ENCODE measurements at regions not wholly inside any gene's neighbourhood (a gene's known extent, or its start where the extent isn't known, plus 50 kb on each side); places are given as distances from the start of the nearest gene placed in this dataset.
A peak's percentile ranks its signal among the peaks of the same experiment; 100 is the strongest.

DNA sequence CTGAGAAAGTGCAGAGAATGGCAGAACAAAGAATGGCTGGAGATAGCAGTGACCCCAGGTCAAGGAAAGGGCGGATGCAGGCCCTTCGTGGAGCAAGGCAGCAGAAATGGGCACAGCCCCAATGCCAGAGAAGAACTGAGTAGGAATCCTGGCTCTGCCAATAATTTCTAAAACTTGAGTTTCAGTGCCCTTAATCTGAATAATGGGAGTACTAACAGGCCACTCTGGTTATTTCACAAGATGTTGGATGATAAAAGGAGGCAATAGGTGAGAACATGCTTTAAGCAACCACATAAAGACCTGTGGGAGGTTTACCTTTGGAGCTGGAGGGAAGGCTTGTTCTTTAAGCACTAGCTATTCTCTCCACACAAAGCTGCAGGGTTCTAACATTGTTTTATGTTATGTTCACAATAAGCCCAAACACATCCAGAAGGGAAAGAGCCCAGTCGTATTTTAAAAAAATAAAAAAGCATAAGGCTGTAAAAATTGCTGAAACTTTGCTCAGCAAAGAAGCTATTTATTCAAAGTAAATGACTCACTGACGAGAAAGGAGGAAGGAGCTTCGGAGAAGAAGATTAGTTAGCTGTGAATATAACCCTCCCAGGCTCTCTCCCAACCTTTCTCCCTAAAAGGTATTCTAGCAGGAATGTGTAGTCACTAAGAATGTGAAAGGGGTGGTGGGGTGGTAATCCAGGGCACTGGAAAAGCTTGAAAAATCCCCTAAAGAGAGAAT lies 470.2 kb downstream of the TXNL1 start:
- ATAC-seq (ENCODE audit: low read depth) = no peak
- no peaks in the 10 kb centered on the region for H3K36me3 Mint-ChIP-seq
- H3K27me3 Mint-ChIP-seq = no peaks in the 10 kb centered on the region
- H3K27ac Mint-ChIP-seq = no peak overlapping the region
- DNase-seq (ENCODE audit: low spot score in 2 of 2) = no peak
- H3K4me3 Mint-ChIP-seq = no peak overlapping the region
- H3K9me3 Mint-ChIP-seq = peaks cover 5% of the 10 kb centered on the region
- H3K4me1 Mint-ChIP-seq = no peaks in the 10 kb centered on the region

DNA sequence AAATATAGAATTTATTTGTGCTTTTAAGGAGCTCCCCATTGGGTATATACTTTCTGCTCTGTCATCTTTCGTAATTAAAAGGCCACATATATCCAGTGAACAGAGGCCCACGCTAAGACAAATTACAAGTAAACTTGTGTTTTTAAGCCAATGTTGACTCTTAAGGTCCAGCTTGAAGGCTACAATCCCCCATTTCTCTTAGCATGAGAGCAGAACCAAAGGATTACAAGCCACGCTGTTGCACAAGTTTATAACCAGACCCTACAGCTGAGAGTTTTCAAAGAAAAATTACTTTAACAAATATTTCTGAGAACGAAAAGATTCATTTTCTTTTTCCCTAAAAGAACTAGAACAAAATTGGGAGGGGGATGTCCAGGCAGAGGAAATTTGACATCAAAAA lies 471.0 kb downstream of the TXNL1 start:
- H3K27me3 Mint-ChIP-seq = no peaks in the 10 kb centered on the region
- H3K4me1 Mint-ChIP-seq = no peaks in the 10 kb centered on the region
- no peak overlapping the region for H3K4me3 Mint-ChIP-seq
- peaks cover 5% of the 10 kb centered on the region for H3K9me3 Mint-ChIP-seq
- H3K36me3 Mint-ChIP-seq = no peaks in the 10 kb centered on the region
- ATAC-seq (ENCODE audit: low read depth) = no peak
- H3K27ac Mint-ChIP-seq = no peak overlapping the region
- DNase-seq (ENCODE audit: low spot score in 2 of 2) = no peak

DNA sequence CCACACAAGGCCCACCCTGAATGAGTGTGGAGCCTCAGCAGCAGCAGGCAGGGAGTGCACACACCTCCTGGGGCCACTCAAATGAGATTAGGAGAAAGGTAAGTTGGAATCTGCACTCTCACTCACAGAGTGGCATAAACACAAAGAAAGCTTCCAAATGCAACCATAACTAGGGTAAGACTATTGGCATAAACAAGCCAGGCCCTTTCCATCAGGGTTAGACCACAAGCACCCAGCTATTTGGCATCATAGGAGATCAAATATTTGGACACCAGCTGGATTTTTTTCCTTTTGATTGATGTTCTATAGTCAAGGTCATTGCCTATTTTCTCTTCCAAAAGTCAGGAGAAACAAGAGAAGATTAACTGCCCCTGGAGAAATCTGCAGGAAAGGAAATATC lies 471.5 kb downstream of the TXNL1 start:
- Mint-ChIP-seq H3K4me1 (no peaks in the 10 kb centered on the region), H3K27me3 (no peaks in the 10 kb centered on the region), H3K27ac (no peak overlapping the region), H3K9me3 (peaks cover 5% of the 10 kb centered on the region), H3K4me3 (no peak overlapping the region), H3K36me3 (no peaks in the 10 kb centered on the region)
- ATAC-seq (ENCODE audit: low read depth) (no peak), DNase-seq (ENCODE audit: low spot score in 2 of 2) (no peak)

DNA sequence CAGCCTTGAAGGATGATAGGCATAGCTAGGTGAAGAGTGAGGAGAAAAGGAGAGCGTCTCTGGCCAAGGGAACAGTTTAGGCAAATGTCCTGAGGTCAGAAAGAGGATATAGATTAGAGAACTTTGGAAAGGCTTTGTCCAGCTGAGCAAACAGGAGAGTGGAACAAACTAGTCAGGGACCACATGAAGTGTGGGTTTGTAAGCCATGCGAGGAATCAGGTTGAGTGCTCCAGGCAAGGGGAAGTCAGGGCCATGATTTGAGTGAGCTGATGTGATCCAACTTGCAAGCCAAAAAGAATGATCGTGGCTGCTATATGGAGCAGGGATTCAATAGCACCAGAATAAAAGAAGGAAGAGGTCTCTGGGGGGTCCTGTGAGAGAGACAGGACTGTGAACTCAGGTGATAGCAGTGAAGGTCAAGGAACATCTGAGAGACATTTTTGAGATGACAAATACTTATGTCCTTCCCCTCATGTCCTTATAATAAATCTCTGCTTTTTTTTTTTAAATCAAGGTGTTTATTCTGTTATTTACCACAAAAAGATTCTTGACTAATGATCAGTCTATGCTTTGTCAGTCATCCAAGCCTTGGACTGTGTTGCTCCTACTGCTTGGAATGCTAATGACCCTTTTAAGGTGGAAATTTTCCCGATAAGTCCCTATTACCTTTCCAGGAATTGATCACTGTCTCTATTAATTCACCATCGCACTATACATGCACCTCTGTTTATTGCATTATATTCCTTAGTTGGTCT lies 472.6 kb downstream of the TXNL1 start:
- H3K27ac Mint-ChIP-seq = no peak overlapping the region
- H3K4me3 Mint-ChIP-seq = no peak overlapping the region
- no peaks in the 10 kb centered on the region for H3K4me1 Mint-ChIP-seq
- H3K27me3 Mint-ChIP-seq = no peaks in the 10 kb centered on the region
- peaks cover 5% of the 10 kb centered on the region for H3K9me3 Mint-ChIP-seq
- no peaks in the 10 kb centered on the region for H3K36me3 Mint-ChIP-seq
- ATAC-seq (ENCODE audit: low read depth) (no peak), DNase-seq (ENCODE audit: low spot score in 2 of 2) (no peak)

DNA sequence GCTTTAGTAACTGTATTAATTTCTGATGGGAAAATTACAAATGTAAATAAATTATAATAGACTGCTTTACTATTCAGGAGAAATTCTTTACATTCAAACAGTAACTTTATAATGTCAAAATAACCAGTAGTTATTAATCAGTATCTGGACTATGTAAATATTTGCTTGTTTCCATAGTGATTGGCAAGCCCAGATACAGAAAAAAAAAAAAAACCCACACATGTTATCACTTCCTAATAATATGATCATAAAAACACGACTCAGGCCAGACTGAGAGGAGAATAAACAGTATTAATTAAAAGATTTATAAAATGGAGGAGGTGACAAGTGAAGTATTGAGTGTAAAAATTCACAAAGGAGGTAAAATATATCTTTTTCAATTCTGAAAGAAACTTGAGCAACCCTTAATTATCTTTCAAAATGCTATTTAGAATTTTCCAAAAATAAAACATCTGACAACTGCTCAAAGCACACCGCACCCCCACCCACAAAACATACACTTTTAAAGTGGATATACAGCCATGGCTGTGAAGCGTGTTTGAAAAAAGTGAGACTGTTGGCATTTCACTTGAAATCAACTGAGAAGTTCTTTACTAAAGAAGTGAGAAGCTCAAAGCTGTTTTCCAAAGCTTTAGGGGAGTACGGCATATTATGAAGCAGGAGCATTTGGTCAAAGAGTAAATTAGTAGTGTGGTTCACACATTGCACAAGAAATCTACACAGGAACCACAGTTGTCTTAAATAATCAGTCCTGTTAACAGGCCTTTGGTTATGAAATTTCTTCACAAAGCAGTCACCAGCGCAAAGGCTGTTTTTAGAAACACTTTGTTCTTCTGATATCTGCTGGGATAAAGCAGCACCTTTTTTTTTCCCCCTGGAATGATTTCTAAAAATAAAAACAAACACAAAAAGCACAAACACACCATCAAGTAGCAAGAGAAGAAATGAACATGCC lies 475.8 kb downstream of the TXNL1 start:
- Mint-ChIP-seq H3K27ac (peak overlapping the region; percentile 76), H3K27me3 (no peaks in the 10 kb centered on the region), H3K4me1 (no peaks in the 10 kb centered on the region), H3K9me3 (no peaks in the 10 kb centered on the region), H3K36me3 (no peaks in the 10 kb centered on the region), H3K4me3 (no peak overlapping the region)
- peak; percentile 80 for ATAC-seq (ENCODE audit: low read depth)
- no peak for DNase-seq (ENCODE audit: low spot score in 2 of 2)

DNA sequence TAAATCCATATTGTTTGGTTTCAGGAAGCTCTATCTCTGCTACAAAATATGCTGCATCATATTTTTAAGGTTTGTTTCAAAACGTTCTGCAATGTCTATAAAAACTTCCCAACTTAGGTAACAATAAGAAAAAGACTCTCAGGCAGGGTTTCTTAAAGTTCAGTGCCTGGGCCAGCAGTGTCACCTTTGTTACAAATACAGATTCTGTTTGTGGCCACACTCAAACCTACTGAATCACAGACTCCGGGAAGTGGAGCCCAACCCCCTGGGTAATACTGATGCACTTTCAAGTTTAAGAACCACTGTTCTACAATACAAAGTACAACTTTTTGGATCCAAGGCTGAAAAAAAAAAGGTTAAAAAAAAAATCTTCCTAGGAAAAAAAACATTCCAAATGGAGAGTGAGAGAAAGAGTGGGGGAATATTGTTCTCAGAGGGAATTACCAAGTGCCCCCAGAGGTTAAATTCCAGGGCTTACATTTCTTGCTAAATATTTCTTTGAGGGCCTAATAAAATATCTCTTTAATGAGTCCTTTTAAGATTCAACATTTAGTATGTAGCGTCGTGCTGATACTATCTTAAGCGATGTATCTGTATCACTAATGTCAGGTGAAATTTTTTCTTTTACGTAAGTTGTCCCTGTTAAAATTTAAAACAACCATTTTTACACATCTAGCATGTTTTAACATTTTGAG lies 476.7 kb downstream of the TXNL1 start:
- Mint-ChIP-seq H3K4me1 (no peaks in the 10 kb centered on the region), H3K4me3 (no peak overlapping the region), H3K9me3 (no peaks in the 10 kb centered on the region), H3K36me3 (no peaks in the 10 kb centered on the region), H3K27me3 (no peaks in the 10 kb centered on the region), H3K27ac (peak overlapping the region; percentile 76)
- ATAC-seq (ENCODE audit: low read depth) (no peak), DNase-seq (ENCODE audit: low spot score in 2 of 2) (no peak)

DNA sequence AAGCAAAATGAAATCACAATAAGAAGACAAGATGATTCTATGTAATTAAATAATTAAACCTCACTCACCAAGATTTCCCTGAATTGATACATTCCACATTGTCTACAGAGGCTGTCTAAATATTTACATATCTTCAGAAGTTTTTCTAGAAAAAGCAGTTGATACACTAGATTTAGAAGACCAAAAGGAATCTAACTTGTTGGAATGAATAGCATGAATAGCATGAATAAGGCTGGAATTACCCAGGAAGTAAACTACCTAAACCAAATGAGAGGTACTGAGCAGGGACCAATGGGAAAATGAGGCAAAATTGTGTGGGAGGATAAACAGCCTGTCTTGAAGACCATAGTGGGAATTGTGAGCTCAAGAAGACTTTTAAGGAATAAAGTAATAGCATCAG lies 479.7 kb downstream of the TXNL1 start:
- Mint-ChIP-seq H3K4me1 (no peaks in the 10 kb centered on the region), H3K36me3 (peaks cover 1% of the 10 kb centered on the region), H3K4me3 (no peak overlapping the region), H3K27me3 (no peaks in the 10 kb centered on the region), H3K27ac (no peak overlapping the region), H3K9me3 (no peaks in the 10 kb centered on the region)
- no peak for ATAC-seq (ENCODE audit: low read depth)
- no peak for DNase-seq (ENCODE audit: low spot score in 2 of 2)

DNA sequence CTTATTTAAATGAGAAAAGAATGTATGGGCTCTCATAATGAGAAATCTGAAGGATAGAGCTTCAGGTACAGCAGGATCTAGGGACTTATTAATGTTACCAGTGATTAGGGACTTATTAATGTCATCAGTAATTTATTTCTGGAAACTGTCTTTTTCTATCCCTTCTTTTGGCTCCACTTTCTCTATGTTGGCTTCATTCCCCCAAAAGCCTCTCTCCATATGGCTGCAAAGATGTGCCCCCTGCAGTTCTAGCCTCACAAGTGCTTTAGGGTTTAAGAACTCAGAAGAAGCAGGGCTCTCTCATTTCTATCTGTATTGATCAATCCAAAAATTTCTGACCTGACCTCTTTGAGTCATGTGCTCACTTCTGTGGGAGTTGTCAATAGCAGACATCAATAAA lies 480.9 kb downstream of the TXNL1 start:
- no peak overlapping the region for H3K27ac Mint-ChIP-seq
- no peak overlapping the region for H3K4me3 Mint-ChIP-seq
- no peaks in the 10 kb centered on the region for H3K4me1 Mint-ChIP-seq
- H3K27me3 Mint-ChIP-seq = no peaks in the 10 kb centered on the region
- ATAC-seq (ENCODE audit: low read depth) (no peak), DNase-seq (ENCODE audit: low spot score in 2 of 2) (no peak)
- no peaks in the 10 kb centered on the region for H3K9me3 Mint-ChIP-seq
- H3K36me3 Mint-ChIP-seq = peaks cover 1% of the 10 kb centered on the region

DNA sequence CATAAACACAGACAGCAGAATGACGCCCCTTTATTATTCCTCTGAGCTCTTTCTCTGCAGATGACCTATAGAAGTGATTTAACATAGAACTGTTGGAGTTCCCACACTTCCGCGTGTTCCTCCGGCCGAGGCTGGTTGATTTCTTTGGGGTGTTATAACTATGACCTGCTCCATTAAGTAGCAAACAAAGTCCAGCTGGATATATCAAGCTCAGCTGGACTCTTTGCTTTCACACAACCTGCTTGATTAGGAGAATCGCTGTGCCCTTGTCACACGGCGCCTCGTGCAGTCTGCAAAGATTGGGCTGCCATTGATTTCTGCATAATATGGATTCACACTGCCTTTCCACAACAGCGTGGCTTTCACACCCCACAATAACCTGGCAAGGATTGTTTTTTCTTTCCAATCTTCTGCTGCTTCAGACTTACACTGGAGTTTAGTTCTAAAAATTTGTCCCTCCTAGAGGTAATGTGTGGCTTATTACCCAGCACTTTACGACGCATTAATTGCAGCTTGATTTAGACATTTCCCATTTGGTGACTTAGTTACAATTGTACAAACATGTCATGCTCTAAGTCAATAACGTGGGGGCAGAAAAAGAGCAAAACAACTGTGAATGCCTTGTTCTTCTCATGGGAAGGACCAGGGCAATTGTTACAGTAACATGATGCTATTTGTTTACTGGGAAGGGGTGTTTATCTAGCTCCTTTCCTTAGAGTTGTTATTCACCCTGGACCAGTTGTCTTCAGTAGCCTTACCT lies 485.7 kb downstream of the TXNL1 start:
- Mint-ChIP-seq H3K4me1 (no peaks in the 10 kb centered on the region), H3K27ac (no peak overlapping the region), H3K4me3 (no peak overlapping the region), H3K36me3 (peaks cover 1% of the 10 kb centered on the region), H3K9me3 (no peaks in the 10 kb centered on the region), H3K27me3 (no peaks in the 10 kb centered on the region)
- DNase-seq (ENCODE audit: low spot score in 2 of 2) (no peak), ATAC-seq (ENCODE audit: low read depth) (no peak)

DNA sequence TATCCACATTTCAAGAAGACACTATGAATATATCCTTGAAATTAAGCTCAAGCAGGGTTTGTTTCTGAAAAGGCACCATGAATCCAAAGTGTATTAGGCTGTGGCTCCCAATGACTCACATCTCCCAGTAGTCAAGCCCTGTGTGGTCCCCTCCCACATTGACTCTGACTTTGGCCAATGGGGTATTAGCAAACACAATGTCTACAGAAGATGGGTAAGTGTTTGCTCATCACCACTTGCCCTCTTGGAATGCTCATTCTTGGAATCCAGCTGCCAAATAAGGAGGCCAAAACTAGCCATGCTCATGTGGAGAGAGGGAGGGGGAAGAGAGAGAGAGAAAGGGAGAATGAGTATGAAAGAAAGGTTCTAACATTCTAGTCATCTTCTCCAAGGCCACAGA lies 490.0 kb downstream of the TXNL1 start:
- Mint-ChIP-seq H3K4me1 (no peaks in the 10 kb centered on the region), H3K9me3 (no peaks in the 10 kb centered on the region), H3K27ac (no peak overlapping the region), H3K4me3 (no peak overlapping the region), H3K36me3 (no peaks in the 10 kb centered on the region), H3K27me3 (no peaks in the 10 kb centered on the region)
- ATAC-seq (ENCODE audit: low read depth) (no peak), DNase-seq (ENCODE audit: low spot score in 2 of 2) (no peak)

DNA sequence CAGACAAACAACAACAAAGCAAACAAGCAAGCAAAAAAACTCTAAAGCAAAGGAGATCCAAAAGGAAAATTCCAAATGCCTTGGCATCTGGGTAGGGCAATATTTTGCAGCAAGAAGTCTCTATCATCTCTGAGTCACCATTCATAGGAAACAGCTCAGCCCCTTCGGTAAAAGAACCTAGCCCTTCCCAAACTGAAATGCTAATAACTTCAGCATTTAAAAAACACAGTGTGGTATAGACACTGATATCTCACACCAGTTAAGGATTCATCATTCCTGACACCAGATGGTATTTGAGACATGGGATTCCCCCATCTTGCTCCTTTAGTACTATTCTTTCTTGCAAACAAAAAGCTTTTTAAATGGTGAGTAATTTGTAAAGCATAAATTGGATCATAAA lies 491.8 kb downstream of the TXNL1 start:
- DNase-seq (ENCODE audit: low spot score in 2 of 2) (no peak), ATAC-seq (ENCODE audit: low read depth) (no peak)
- Mint-ChIP-seq H3K4me1 (no peaks in the 10 kb centered on the region), H3K27ac (no peak overlapping the region), H3K9me3 (no peaks in the 10 kb centered on the region), H3K4me3 (no peak overlapping the region), H3K36me3 (no peaks in the 10 kb centered on the region), H3K27me3 (no peaks in the 10 kb centered on the region)

DNA sequence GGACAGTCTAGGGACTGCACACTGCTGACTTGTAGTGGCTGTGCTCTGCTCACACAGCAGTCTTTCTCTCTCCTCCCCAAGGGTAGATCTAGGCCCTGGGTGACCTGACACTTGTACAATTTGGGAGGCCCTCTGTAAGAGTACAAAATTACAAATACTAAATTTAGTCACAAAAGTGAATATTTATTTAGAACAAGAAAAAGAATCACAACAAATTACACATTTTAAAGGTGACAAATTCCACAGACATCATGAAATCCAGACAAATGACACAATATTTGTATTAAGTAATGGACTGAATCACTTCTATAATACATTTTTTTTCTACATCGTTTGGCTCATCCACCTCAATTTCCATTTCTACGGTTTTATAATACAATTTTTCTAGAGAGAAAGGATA lies 496.4 kb downstream of the TXNL1 start:
- Mint-ChIP-seq H3K4me1 (no peaks in the 10 kb centered on the region), H3K36me3 (no peaks in the 10 kb centered on the region), H3K27ac (no peak overlapping the region), H3K27me3 (no peaks in the 10 kb centered on the region), H3K9me3 (no peaks in the 10 kb centered on the region), H3K4me3 (no peak overlapping the region)
- no peak for ATAC-seq (ENCODE audit: low read depth)
- no peak for DNase-seq (ENCODE audit: low spot score in 2 of 2)

DNA sequence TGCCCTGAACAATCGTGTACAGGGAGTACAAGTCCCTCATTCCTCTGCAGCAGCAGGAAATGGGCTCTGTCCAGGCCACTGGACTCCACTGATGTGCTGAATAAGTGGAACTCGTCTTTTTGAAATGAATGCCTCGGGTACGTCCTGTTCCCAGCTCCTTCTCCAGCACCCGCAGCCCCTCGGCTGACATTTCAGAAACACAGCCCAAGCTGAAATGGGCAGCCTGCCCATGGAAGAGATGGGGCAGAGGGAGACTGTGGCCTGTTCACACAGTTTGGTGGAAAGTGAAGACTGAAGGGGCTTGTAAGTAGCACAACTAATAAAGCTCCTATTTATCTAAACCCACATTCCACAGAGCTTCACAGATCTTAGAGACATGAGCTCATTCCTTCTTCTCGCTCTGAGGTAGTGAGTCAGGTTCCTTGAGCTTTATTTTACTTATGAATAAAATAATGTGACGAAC lies 498.6 kb downstream of the TXNL1 start:
- no peak overlapping the region for H3K4me3 Mint-ChIP-seq
- H3K4me1 Mint-ChIP-seq = no peaks in the 10 kb centered on the region
- ATAC-seq (ENCODE audit: low read depth) (no peak), DNase-seq (ENCODE audit: low spot score in 2 of 2) (no peak)
- no peaks in the 10 kb centered on the region for H3K9me3 Mint-ChIP-seq
- no peak overlapping the region for H3K27ac Mint-ChIP-seq
- no peaks in the 10 kb centered on the region for H3K36me3 Mint-ChIP-seq
- no peaks in the 10 kb centered on the region for H3K27me3 Mint-ChIP-seq

All from memory B cell (primary cell).